ENCODE measurements at regions not wholly inside any gene's neighbourhood (a gene's known extent, or its start where the extent isn't known, plus 50 kb on each side); places are given as distances from the start of the nearest gene placed in this dataset. TPM values are rescaled to one million over a fixed set of nuclear protein-coding genes. Genes with fewer than 3 reads are reported as not detected.
A peak's percentile ranks its signal among the peaks of the same experiment; 100 is the strongest.

GRCh38 chr6:65896140-65896539 is 189.1 kb upstream of the EYS start:
- no peak for DNase-seq (ENCODE audit: low spot score)

- DNase-seq (ENCODE audit: low spot score), result no peak
These were observed 169.6 kb upstream of the EYS start for GRCh38 chr6:65876668-65877067.

DNA sequence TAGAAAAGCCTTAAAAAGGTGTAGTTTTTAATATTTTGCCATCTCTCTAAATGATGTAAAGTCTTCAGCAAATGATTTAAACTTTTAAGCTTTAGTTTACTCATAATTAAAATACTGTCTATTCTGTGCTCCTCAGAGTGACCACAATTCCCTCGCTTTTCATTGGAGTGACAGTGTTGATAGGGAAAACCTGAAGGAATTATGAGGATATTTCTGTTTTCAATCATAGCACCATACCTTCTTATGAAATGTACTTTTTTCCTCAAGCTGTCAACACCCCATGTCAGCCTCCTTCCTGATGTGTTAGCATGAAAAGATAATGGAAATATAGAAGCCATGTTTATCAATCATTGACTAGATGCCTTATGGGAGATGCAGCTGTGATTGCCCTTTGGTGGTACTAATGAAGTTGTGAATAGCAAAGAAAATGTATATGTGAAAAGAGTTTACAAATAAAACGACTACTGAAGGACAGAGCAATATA is 145.4 kb upstream of the EYS start:
- DNase-seq (ENCODE audit: low spot score), result no peak

- DNase-seq (ENCODE audit: low spot score), result no peak
These were observed 123.1 kb upstream of the EYS start for GRCh38 chr6:65830151-65830550.

DNA sequence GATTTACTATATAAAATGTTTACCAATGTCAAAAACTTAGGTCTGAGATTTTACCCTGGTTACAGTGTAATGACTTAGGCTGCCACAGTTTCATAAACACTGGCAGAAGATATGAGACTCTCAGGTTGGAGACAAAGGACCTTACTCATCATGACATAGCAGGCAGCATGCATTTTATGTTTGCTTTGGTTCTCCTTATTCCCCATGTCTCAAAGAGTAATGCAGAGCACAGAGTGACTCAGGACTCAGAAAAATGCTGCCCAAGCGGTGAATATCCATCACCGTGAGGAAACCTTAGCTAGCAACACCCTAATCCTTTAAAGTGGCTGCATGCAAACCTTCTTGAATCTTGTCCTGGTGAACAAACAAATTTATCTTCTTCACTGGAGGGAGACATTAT is 112.1 kb upstream of the EYS start:
- DNase-seq (ENCODE audit: low spot score), result no peak

GRCh38 chr6:65818576-65818975 is 111.5 kb upstream of the EYS start:
- DNase-seq (ENCODE audit: low spot score), result no peak

DNA sequence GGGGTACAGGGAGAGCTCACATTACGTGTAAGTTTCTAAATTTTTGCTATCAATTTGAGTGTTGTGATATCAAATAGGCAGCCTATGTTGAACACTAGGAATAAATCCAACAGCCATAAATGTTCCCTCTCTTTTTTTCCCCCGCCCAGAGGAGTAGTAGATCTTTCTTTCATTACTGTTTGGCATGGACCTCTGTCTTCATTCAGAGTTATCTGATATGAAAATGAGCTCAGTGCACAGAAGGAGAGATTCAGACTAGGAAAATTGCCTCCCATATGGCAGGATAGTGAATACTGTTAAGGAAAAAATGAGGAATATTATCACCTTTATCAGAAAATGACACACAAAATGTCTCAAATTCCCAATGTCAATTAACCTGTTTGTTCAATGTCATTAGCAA is 110.0 kb upstream of the EYS start:
- DNase-seq (ENCODE audit: low spot score), result no peak

GRCh38 chr6:65814071-65814470 is 107.0 kb upstream of the EYS start:
- no peak for DNase-seq (ENCODE audit: low spot score)

- no peak for DNase-seq (ENCODE audit: low spot score)
These were observed 96.2 kb upstream of the EYS start for GRCh38 chr6:65803186-65803585.

DNA sequence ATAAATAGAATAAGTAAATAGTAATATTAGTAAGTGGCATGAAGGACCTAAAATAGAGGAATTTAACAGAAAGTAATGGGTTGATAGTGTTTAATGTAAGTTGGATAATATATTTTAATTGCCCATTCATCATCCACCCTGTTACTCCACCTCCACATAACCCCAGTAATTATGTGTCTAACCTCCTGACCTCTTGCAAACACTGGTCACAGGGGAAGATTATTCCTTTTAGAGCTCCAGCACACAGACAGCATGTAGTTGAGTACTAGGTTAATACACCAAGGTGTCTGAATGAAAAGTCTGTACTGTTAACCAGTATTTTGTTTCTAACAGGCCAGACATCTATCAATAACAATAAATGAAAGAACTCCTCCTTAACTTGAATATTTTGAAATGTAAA is 92.4 kb upstream of the EYS start:
- DNase-seq (ENCODE audit: low spot score), result no peak

DNA sequence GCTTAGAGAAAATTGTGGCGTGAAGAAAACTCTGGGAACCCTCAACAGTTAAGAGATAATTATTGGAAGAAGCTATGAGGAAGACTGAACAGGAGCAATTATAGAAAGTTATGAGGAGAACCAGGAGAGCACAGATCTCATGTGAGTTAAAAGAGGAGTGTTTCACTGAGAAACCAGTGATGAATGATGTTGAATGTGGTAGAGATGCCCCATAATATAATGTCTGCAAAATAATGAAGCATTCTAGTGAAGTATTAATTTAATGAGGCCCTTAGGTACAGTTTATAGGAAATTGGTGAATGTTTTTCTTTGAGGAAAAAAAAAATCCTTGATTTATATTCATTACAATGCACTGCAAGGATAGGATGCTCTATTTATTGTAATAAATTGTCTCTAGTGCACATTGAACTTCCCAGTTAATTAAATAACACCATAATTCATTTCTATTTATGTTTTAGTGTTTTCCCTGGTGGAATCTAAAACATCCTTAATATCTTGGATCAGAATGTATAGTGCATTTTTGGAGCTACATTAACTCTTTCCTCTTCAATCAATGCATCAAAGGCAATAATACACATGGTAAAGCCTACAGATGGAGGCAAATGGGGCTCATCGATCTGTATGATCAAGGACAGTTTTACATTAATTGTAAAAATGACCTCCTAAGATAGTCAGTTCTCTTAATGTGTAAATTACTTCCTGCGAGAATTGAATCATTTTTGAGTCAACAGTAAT is 91.4 kb upstream of the EYS start:
- DNase-seq (ENCODE audit: low spot score), result no peak

- no peak for DNase-seq (ENCODE audit: low spot score)
These were observed 83.6 kb upstream of the EYS start for GRCh38 chr6:65790666-65791065.

- no peak for DNase-seq (ENCODE audit: low spot score)
These were observed 80.8 kb upstream of the EYS start for GRCh38 chr6:65787787-65788186.

DNA sequence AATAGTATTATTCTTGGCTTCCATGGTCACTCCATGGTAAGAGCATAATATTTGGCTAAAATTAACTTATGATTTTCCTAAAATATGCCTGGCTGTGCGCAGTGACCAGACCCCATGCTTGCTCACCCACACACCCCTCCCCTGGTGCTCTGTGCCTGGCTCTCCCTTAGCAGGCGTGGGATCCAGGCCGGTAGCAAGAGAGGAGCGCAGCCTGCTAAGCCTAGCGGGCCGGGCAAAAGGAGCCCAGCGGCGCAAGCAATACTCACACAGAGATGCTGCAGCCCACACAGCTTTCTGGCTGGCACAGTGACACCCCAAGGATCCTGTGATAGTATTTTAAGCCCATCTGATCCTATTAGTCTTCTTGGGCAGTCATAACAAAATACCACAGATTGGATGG is 79.8 kb upstream of the EYS start:
- no peak for DNase-seq (ENCODE audit: low spot score)

DNA sequence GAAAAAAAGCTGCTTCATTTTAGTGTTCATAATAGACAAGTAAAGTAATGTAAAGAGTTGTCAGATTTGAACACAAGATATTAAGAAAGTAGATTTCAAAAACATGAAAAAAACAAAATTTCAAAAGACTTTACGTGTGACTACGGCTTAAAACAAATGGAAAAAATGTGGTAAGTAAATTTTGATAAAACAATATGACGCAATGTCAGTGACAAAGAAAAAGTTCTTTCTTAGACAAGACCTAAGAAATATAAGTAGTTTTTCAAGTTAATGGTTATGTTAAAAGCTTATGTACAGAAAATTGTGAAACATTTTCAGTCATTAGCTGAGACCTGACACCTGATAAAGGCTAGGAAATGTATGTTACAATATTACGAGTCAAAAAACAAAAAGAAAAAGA is 73.7 kb upstream of the EYS start:
- no peak for DNase-seq (ENCODE audit: low spot score)

- peak; percentile 23 for DNase-seq (ENCODE audit: low spot score)
These were observed 69.3 kb upstream of the EYS start for GRCh38 chr6:65776332-65776731.

DNA sequence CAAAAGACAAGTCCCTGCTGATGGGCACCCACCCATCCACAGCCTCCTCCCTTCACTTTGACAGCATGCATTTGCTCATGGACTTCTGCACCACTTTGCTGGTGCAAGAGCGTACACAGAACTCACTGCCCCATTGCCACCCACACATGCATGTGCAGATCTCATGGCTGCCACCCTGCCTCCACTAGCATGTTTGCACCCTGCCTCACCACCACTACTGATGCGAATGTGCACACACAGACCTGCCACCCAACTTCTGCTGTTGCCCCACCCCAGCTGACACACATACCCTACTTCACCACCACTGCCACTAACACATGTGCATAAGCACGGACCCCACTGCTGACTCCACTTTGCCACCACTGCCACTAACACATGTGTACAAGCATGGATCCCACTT is 64.9 kb upstream of the EYS start:
- DNase-seq (ENCODE audit: low spot score), result no peak

GRCh38 chr6:65761890-65762289 is 54.9 kb upstream of the EYS start:
- no peak for DNase-seq (ENCODE audit: low spot score)

DNA sequence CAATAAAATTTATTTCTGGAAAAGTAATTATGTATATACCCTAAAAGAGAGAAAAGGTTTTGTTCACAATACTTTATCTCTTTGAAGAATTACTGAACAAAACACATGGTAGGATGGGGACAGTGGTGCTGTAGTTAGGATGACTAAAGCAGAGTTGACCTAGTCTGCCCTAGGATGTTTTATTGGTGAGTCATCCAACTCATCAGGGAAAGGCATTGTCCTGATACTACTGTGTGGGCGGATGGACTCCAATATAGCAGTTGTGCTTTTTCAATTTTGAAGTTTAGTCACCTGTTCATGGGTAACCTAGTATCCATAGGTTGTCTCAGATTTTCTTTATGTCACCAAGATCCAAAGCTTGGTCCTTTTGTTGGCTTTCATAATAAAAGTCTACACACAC is 53.3 kb upstream of the EYS start:
- DNase-seq (ENCODE audit: low spot score), result no peak

Small RNA genes in the stretch of these regions (small RNA-seq; reads per million reads assigned to genes)
- gene RF00019, result not detected
- gene RF00571, result not detected
- gene RNA5SP208, result 10.3 reads per million, percentile 88 among the genes with 10 or more reads in this experiment
- gene RNU6-280P, result not detected
- 0.50 reads per million for gene RNU7-66P

Measured in HT-29 (cell line).